ACHN (cell line): ENCODE measurements at regions not wholly inside any gene's neighbourhood (a gene's known extent, or its start where the extent isn't known, plus 50 kb on each side); places are given as distances from the start of the nearest gene placed in this dataset.

Source experiments
- DNase-seq: peaks from one replicate; pipeline ENCODE4 v3.0.0-alpha.2; 2015
- in situ Hi-C: cut with HindIII; loops from 2 replicates; pipeline ENCODE4 v1.10.0; 2017; ENCODE audit warnings: low sequenced_read_pairs, low pct_ligation_motif_present, low pct_unique_long_range_greater_than_20kb

GRCh38 chr3:177554895-177555759 lies 357.8 kb upstream of the TBL1XR1 start:
- in situ Hi-C loops, result no loop called here
- DNase-seq, result peak; percentile 30

- DNase-seq, result no peak
Measured at GRCh38 chr3:177557548-177557947, 360.3 kb upstream of the TBL1XR1 start.

GRCh38 chr3:177561365-177561764 lies 364.1 kb upstream of the TBL1XR1 start:
- no peak for DNase-seq
- in situ Hi-C loops, result no loop called here

More at GRCh38 chr3:177557548-177557947, 360.3 kb upstream of the TBL1XR1 start:
- in situ Hi-C loops, result no loop called here

GRCh38 chr3:177561769-177562392 lies 364.6 kb upstream of the TBL1XR1 start:
- in situ Hi-C loops, result no loop called here

GRCh38 chr3:177563243-177563780 lies 366.0 kb upstream of the TBL1XR1 start:
- DNase-seq, result no peak
- in situ Hi-C loops, result no loop called here

More at GRCh38 chr3:177561769-177562392, 364.6 kb upstream of the TBL1XR1 start:
- DNase-seq, result no peak

GRCh38 chr3:177563792-177564191 lies 366.5 kb upstream of the TBL1XR1 start:
- no peak for DNase-seq
- in situ Hi-C loops, result no loop called here

GRCh38 chr3:177565981-177566380 lies 368.7 kb upstream of the TBL1XR1 start:
- no peak for DNase-seq
- in situ Hi-C loops, result no loop called here

GRCh38 chr3:177567833-177568232 lies 370.6 kb upstream of the TBL1XR1 start:
- in situ Hi-C loops, result no loop called here
- DNase-seq, result peak; percentile 11

GRCh38 chr3:177569193-177569592 lies 371.9 kb upstream of the TBL1XR1 start:
- no peak for DNase-seq
- in situ Hi-C loops, result no loop called here

- in situ Hi-C loops, result no loop called here
- no peak for DNase-seq
Measured at GRCh38 chr3:177569875-177570657, 372.8 kb upstream of the TBL1XR1 start.

GRCh38 chr3:177571271-177571943 lies 374.1 kb upstream of the TBL1XR1 start:
- in situ Hi-C loops, result no loop called here
- no peak for DNase-seq

- in situ Hi-C loops, result no loop called here
Measured at GRCh38 chr3:177571944-177572315, 374.6 kb upstream of the TBL1XR1 start.

GRCh38 chr3:177574222-177574856 lies 377.1 kb upstream of the TBL1XR1 start:
- DNase-seq, result no peak
- in situ Hi-C loops, result no loop called here

More at GRCh38 chr3:177571944-177572315, 374.6 kb upstream of the TBL1XR1 start:
- DNase-seq, result no peak

- in situ Hi-C loops, result no loop called here
- no peak for DNase-seq
Measured at GRCh38 chr3:177576746-177577145, 379.5 kb upstream of the TBL1XR1 start.

- DNase-seq, result no peak
- in situ Hi-C loops, result no loop called here
Measured at GRCh38 chr3:177578488-177578887, 381.2 kb upstream of the TBL1XR1 start.

GRCh38 chr3:177579419-177579818 lies 382.1 kb upstream of the TBL1XR1 start:
- DNase-seq, result no peak
- in situ Hi-C loops, result no loop called here

- in situ Hi-C loops, result no loop called here
- no peak for DNase-seq
Measured at GRCh38 chr3:177580437-177580836, 383.2 kb upstream of the TBL1XR1 start.

- DNase-seq, result no peak
- in situ Hi-C loops, result no loop called here
Measured at GRCh38 chr3:177585271-177585670, 388.0 kb upstream of the TBL1XR1 start.
